Keratinocyte (primary cell): ENCODE measurements at regions not wholly inside any gene's neighbourhood (a gene's known extent, or its start where the extent isn't known, plus 50 kb on each side); places are given as distances from the start of the nearest gene placed in this dataset.

Experiments used
- DNase-seq: peaks from one replicate; pipeline ENCODE4 v3.0.0-alpha.2; 2011; ENCODE audit warnings: low read depth, missing footprints, low spot score
- FAIRE-seq: peaks from 2 replicates; lab custom pipeline; 2011; peaks lifted over from hg19 to GRCh38; lab: Jason Lieb, UNC
- H2AFZ ChIP-seq: 2 replicates; pipeline ENCODE4 v1.6.0; 2012; ENCODE audit warnings: low read length, control low read depth, inconsistent platforms; ENCODE audit not compliant: control insufficient read depth
- H3K27ac ChIP-seq: 2 replicates; pipeline ENCODE4 v1.5.1; 2011; ENCODE audit warnings: low read length; ENCODE audit not compliant: control insufficient read depth, insufficient read depth
- H3K27me3 ChIP-seq: 3 replicates; pipeline ENCODE4 v1.6.0; 2011; ENCODE audit warnings: low read length; ENCODE audit not compliant: control insufficient read depth, insufficient read depth; ENCODE audit errors: extremely low read depth
- H3K36me3 ChIP-seq, 2 experiments: 2 replicates in 1 of 2; 3 replicates in 1 of 2; pipeline ENCODE4 v1.5.1; 2011; ENCODE audit warnings: low read length in 2 of 2, mild to moderate bottlenecking in 1 of 2; ENCODE audit not compliant: control insufficient read depth in 2 of 2, insufficient read depth in 2 of 2; ENCODE audit errors: extremely low read depth in 1 of 2
- H3K4me1 ChIP-seq: 3 replicates; pipeline ENCODE4 v1.5.1; 2011; ENCODE audit warnings: low read length; ENCODE audit not compliant: control insufficient read depth, insufficient read depth; ENCODE audit errors: extremely low read depth
- H3K4me2 ChIP-seq: 3 replicates; pipeline ENCODE4 v1.6.0; 2011; ENCODE audit warnings: low read depth, low read length; ENCODE audit not compliant: control insufficient read depth, insufficient read depth; ENCODE audit errors: extremely low read depth
- H3K4me3 ChIP-seq, 3 experiments: fragments of 200-600 bp in 1 of 3; sonication (generic) in 1 of 3; 2 replicates in 2 of 3; 3 replicates in 1 of 3; pipeline ENCODE4 v1.5.1; 2011 to 2016; ENCODE audit warnings: low read length in 3 of 3, mild to moderate bottlenecking in 3 of 3, control low read depth in 2 of 3, inconsistent platforms in 1 of 3, low read depth in 1 of 3, mixed read lengths in 1 of 3, mixed run types in 1 of 3, moderate library complexity in 1 of 3; ENCODE audit not compliant: control insufficient read depth in 2 of 3, insufficient read depth in 2 of 3; ENCODE audit errors: extremely low read depth in 1 of 3
- H3K79me2 ChIP-seq: 2 replicates; pipeline ENCODE4 v1.6.0; 2012; ENCODE audit warnings: low read length; ENCODE audit not compliant: control insufficient read depth, insufficient read depth
- H3K9ac ChIP-seq: 3 replicates; pipeline ENCODE4 v1.6.0; 2011; ENCODE audit warnings: low read length; ENCODE audit not compliant: control insufficient read depth, insufficient read depth; ENCODE audit errors: extremely low read depth
- H3K9me1 ChIP-seq: 3 replicates; pipeline ENCODE4 v1.6.0; 2011; ENCODE audit warnings: low read length; ENCODE audit not compliant: control insufficient read depth, insufficient read depth; ENCODE audit errors: extremely low read depth
- H3K9me3 ChIP-seq: 2 replicates; pipeline ENCODE4 v1.5.1; 2012; ENCODE audit warnings: low read depth, low read length; ENCODE audit not compliant: control insufficient read depth
- H4K20me1 ChIP-seq: 3 replicates; pipeline ENCODE4 v1.6.0; 2011; ENCODE audit warnings: low read length; ENCODE audit not compliant: control insufficient read depth, insufficient read depth; ENCODE audit errors: extremely low read depth
- EZH2 ChIP-seq: IDR thresholded peaks from one replicate; pipeline ENCODE4 v1.6.1; 2012; ENCODE audit warnings: inconsistent platforms, mild to moderate bottlenecking, low read length, moderate library complexity
- dilution Hi-C: fragments of 300-500 bp; cut with MboI; formaldehyde crosslinking; loops from one replicate; pipeline ENCODE4 v1.7.0; 2020; ENCODE audit warnings: low sequenced_read_pairs; ENCODE audit not compliant: extremely low pct_ligation_motif_present
- TF ChIP-seq, protein P1 (sequence below), 3 experiments: IDR thresholded peaks in 1 of 3; conservative IDR thresholded peaks in 1 of 3; optimal IDR thresholded peaks in 1 of 3; 2 replicates in 2 of 3; 3 replicates in 1 of 3; pipeline versions ENCODE3 to v1.5.1; 2011; ENCODE audit warnings: low read length in 3 of 3, mild to moderate bottlenecking in 3 of 3, moderate library complexity in 2 of 3, control low read depth in 1 of 3, inconsistent platforms in 1 of 3; ENCODE audit not compliant: insufficient read depth in 2 of 3; ENCODE audit errors: extremely low read depth in 1 of 3

DNA sequence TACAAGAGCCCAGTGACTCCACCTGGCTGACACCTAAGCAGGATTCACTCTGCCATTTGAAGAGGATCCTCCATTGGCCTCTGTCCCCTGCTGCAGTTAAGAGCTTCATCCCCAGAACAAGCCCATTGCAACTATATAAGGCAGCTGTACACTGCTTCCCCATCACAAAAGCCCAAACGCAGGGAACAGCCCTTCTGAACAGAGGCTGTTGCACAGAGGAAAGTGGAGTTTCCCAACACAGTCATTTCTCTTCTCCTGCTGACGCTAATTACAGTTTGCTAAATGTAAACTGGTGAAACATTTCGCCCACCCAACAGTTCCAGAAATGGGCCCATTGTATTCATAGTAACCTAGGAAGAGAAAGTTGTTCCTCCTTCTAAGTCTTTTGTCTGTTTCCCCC, 455.8 kb upstream of the DAB1 start:
- Histone ChIP-seq H2AFZ (no peak overlapping the region), H3K9me3 (no peaks in the 10 kb centered on the region), H3K27ac (no peak overlapping the region), H3K4me3 (no peak overlapping the region), H3K4me1 (no peaks in the 10 kb centered on the region), H3K9me1 (no peaks in the 10 kb centered on the region), H3K9ac (no peak overlapping the region), H3K27me3 (no peaks in the 10 kb centered on the region), H3K4me2 (no peak overlapping the region), H3K79me2 (no peaks in the 10 kb centered on the region), H3K36me3 (no peaks in the 10 kb centered on the region), H4K20me1 (no peaks in the 10 kb centered on the region)
- dilution Hi-C loops, result no loop called here
- TF ChIP-seq, protein P1, sequence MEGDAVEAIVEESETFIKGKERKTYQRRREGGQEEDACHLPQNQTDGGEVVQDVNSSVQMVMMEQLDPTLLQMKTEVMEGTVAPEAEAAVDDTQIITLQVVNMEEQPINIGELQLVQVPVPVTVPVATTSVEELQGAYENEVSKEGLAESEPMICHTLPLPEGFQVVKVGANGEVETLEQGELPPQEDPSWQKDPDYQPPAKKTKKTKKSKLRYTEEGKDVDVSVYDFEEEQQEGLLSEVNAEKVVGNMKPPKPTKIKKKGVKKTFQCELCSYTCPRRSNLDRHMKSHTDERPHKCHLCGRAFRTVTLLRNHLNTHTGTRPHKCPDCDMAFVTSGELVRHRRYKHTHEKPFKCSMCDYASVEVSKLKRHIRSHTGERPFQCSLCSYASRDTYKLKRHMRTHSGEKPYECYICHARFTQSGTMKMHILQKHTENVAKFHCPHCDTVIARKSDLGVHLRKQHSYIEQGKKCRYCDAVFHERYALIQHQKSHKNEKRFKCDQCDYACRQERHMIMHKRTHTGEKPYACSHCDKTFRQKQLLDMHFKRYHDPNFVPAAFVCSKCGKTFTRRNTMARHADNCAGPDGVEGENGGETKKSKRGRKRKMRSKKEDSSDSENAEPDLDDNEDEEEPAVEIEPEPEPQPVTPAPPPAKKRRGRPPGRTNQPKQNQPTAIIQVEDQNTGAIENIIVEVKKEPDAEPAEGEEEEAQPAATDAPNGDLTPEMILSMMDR (optimal IDR thresholded peaks at IDR 0.05 in 1 of 3, IDR thresholded peaks at IDR 0.05 in 1 of 3, conservative IDR thresholded peaks at IDR 0.05 in 1 of 3; ENCODE audit: extremely low read depth in 1 of 3, insufficient read depth in 2 of 3, low read length in 3 of 3), result no peak
- TF ChIP-seq EZH2, result no peak
- FAIRE-seq, result no peak
- no peak for DNase-seq

DNA sequence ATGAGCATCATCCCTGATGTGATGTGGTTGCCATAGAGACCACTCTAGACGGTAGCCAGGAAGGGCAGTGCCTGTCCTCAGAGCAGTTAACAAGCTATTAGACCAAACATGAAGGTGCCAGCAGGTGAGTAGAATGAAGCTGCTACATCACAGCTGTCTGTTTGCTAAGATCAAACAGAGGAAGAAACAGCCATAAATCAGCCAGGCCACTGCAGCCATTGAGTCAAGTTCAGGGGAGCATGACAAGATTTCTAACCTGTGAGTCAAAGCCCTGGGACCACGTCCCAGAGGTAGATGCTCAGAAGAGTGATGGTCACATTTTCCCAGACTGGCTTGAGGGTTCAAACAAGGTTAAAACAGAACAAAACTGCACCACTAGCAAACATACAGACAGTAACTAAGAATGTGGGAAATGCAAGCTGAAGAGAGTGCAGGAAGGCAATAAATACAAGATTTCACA, 450.6 kb upstream of the DAB1 start:
- no peak overlapping the region for H3K9ac ChIP-seq
- no peak overlapping the region for H3K27ac ChIP-seq
- H3K9me1 ChIP-seq, result no peaks in the 10 kb centered on the region
- H2AFZ ChIP-seq, result no peak overlapping the region
- no peaks in the 10 kb centered on the region for H3K4me1 ChIP-seq
- H3K36me3 ChIP-seq, result no peaks in the 10 kb centered on the region
- TF ChIP-seq, protein P1 (optimal IDR thresholded peaks at IDR 0.05 in 1 of 3, IDR thresholded peaks at IDR 0.05 in 1 of 3, conservative IDR thresholded peaks at IDR 0.05 in 1 of 3; ENCODE audit: extremely low read depth in 1 of 3, insufficient read depth in 2 of 3, low read length in 3 of 3), result no peak
- no peak for TF ChIP-seq EZH2
- no peaks in the 10 kb centered on the region for H3K27me3 ChIP-seq
- DNase-seq, result no peak
- FAIRE-seq, result peak; percentile 61
- dilution Hi-C loops, result no loop called here
- H4K20me1 ChIP-seq, result no peaks in the 10 kb centered on the region
- H3K9me3 ChIP-seq, result no peaks in the 10 kb centered on the region
- H3K4me3 ChIP-seq, result no peak overlapping the region
- no peaks in the 10 kb centered on the region for H3K79me2 ChIP-seq
- no peak overlapping the region for H3K4me2 ChIP-seq
